Small intestine (tissue), 7 donors: ENCODE measurements at regions not wholly inside any gene's neighbourhood (a gene's known extent, or its start where the extent isn't known, plus 50 kb on each side); places are given as distances from the start of the nearest gene placed in this dataset.
"Not testable (repeated sequence)": the region's sequence is repeated elsewhere in the genome, so short reads cannot be mapped to it uniquely, and the experiment has no call there.

Experiments
- DNase-seq, 2 donors: peaks; one replicate each; pipeline versions ENCODE4 v3.0.0 to v3.0.0-alpha.2; 2013
- FAIRE-seq: peaks from 2 replicates; lab custom pipeline; 2012; peaks lifted over from hg19 to GRCh38; lab: Jason Lieb, UNC
- H3K27ac ChIP-seq, 3 donors: one replicate each; pipeline ENCODE4 v1.5.1; 2013; ENCODE audit warnings: low read length in 2 of 3, mild to moderate bottlenecking in 2 of 3, control low read depth in 1 of 3, inconsistent platforms in 1 of 3, low read depth in 1 of 3, moderate library complexity in 1 of 3
- H3K27me3 ChIP-seq, 3 donors: one replicate each; pipeline ENCODE4 v1.6.1; 2013; ENCODE audit warnings: low read length in 3 of 3, inconsistent platforms in 1 of 3; ENCODE audit not compliant: control insufficient read depth in 3 of 3, insufficient read depth in 3 of 3
- H3K36me3 ChIP-seq, 3 donors: one replicate each; pipeline ENCODE4 v1.6.1; 2013; ENCODE audit warnings: low read length in 3 of 3, inconsistent platforms in 1 of 3, low read depth in 1 of 3, mild to moderate bottlenecking in 1 of 3, moderate library complexity in 1 of 3; ENCODE audit not compliant: control insufficient read depth in 3 of 3, insufficient read depth in 2 of 3
- H3K4me1 ChIP-seq, 3 donors: one replicate each; pipeline ENCODE4 v1.6.1; 2013; ENCODE audit warnings: low read length in 2 of 3, inconsistent platforms in 1 of 3, low read depth in 1 of 3, mild to moderate bottlenecking in 1 of 3, moderate library complexity in 1 of 3; ENCODE audit not compliant: control insufficient read depth in 3 of 3, insufficient read depth in 2 of 3
- H3K4me3 ChIP-seq, 3 donors: one replicate each; pipeline ENCODE4 v1.5.1; 2013; ENCODE audit warnings: low read length in 3 of 3, control low read depth in 1 of 3, inconsistent platforms in 1 of 3, low read depth in 1 of 3, mild to moderate bottlenecking in 1 of 3, moderate library complexity in 1 of 3
- H3K9me3 ChIP-seq, 2 donors: one replicate each; pipeline ENCODE4 v1.6.1; 2013; ENCODE audit warnings: low read depth in 1 of 2, low read length in 1 of 2; ENCODE audit not compliant: control insufficient read depth in 2 of 2, insufficient read depth in 1 of 2
- WGBS, 3 donors: extraction: QIAGEN DNeasy Blood & Tissue Kit; methylation state at CpG; one replicate each; pipeline ENCODE4 v1.1.7; 2013; 5-methylcytosine and 5-hydroxymethylcytosine counted together
- donor health status: healthy with polysubstance abuse.
- donor health status: control.
- donor health status: control.
- donor health status: Bipolar disorder and iron deficiency.
- donor health status: healthy.

DNA sequence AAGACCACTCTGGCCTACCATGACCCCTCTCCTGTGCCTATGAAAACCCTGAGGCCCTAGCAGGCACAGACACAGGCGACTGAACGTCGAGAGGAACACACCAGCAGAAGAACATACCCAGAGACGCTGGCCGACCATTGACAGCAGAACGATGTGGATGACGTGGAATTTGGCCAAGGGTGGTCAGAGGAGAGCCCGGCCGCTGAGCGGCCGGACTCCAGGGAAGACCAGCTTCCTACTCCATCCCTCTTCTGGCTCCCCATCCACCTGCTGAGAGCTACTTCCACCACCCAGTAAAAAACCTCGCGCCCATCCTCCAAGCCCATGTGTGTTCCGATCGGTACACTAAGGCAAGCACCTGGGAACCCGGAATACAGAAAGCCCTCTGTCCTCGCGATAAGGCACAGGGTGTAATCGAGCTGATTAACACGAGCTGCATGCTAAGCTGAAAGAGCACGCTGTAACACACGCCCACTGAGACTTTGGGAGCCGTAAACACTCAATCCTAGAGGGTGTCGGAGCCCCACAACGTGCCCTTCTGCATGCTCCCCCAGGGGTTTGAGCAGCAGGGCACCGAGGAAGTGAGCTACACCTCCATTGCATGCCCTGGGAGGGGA, 150.3 kb downstream of the CENPF start:
- FAIRE-seq, result no peak
- DNase-seq, result no peak
- no peaks in the 10 kb centered on the region for H3K4me1 ChIP-seq
- no peak overlapping the region for H3K27ac ChIP-seq
- no peak overlapping the region for H3K4me3 ChIP-seq
- 75 to 86% (median 80%) methylated on average over 26 of the region's 26 CpGs for WGBS, 3 donors
- H3K9me3 ChIP-seq, result peaks cover 0 to 5% of the 10 kb centered on the region in 2 donors
- no peaks in the 10 kb centered on the region for H3K27me3 ChIP-seq
- no peaks in the 10 kb centered on the region for H3K36me3 ChIP-seq

DNA sequence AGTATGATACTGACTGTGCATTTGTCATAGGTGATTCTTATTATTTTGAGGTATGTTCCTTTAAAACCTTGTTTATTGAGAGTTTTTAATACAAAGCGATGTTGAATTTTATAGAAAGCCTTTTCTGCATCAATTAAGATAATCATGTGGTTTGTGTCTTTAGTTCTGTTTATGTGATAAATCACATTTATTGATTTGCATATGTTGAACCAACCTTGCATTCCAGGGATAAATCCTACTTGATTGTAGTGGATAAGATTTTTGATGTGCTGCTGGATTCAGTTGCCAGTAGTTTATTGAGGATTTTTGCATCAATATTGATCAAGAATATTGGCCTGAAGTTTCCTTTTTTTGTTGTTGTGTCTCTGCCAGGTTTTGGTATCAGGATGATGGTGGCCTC, 158.0 kb downstream of the CENPF start:
- H3K36me3 ChIP-seq, result no peaks in the 10 kb centered on the region
- DNase-seq (no peak), FAIRE-seq (no peak)
- H3K4me3 ChIP-seq, result no peak overlapping the region
- H3K27me3 ChIP-seq, result no peaks in the 10 kb centered on the region
- H3K9me3 ChIP-seq, result peaks cover 0 to 9% of the 10 kb centered on the region in 2 donors
- WGBS, 3 donors, result 84 to 90% (median 88%) methylated on average over 1 of the region's 1 CpG
- H3K27ac ChIP-seq, result no peak overlapping the region
- H3K4me1 ChIP-seq, result no peaks in the 10 kb centered on the region

DNA sequence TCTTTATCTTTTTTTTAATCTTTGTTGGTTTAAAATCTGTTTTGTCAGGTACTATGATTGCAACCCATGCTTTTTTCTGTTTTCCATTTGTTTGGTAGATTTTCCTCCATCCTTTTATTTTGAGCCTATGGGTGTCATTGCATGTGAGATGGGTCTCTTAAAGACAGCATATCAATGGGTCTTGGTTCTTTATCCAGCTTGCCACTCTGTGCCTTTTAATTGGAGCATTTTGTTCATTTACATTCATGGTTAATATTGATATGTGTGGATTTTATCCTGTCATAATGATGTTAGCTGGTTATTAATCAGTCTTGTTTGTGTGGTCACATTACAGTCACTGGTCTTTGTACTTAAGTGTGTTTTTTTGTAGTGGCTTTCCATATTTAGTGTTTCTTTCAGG, 159.9 kb downstream of the CENPF start:
- H3K36me3 ChIP-seq, result no peaks in the 10 kb centered on the region
- H3K9me3 ChIP-seq, result peaks cover 0 to 4% of the 10 kb centered on the region in 2 donors
- H3K4me3 ChIP-seq, result no peak overlapping the region
- no peak overlapping the region for H3K27ac ChIP-seq
- DNase-seq, result no peak
- no peak for FAIRE-seq
- no peaks in the 10 kb centered on the region for H3K4me1 ChIP-seq
- no peaks in the 10 kb centered on the region for H3K27me3 ChIP-seq

DNA sequence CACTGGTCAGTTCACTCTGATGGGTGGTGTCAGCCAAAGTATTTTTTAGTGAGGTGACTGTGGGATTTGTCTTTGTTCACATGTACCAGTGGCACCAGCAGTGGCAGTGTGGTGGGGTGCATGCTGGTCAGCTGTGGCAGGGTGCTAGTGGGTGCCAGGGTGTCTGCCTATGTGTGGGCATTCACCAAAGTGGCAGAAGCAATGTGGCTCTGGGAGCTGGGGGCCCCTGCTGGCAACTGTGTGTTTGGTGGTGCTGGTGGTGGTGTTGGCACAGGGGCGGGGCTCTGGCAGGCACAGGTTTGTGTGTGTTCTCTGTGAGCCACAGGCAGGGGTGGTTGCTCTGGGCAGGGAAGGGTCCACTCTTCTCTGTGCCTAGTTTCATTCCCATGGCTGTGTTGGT, 161.5 kb downstream of the CENPF start:
- H3K36me3 ChIP-seq, result no peaks in the 10 kb centered on the region
- peaks cover 0 to 4% of the 10 kb centered on the region in 2 donors for H3K9me3 ChIP-seq
- no peak overlapping the region for H3K4me3 ChIP-seq
- H3K27me3 ChIP-seq, result no peaks in the 10 kb centered on the region
- no peaks in the 10 kb centered on the region for H3K4me1 ChIP-seq
- no peak overlapping the region for H3K27ac ChIP-seq
- WGBS, 3 donors, result 53 to 86% (median 86%) methylated on average over 1 of the region's 1 CpG
- no peak for FAIRE-seq
- DNase-seq, result no peak

- H3K27me3 ChIP-seq, result no peaks in the 10 kb centered on the region
- no peak overlapping the region for H3K4me3 ChIP-seq
- H3K4me1 ChIP-seq, result no peaks in the 10 kb centered on the region
- no peaks in the 10 kb centered on the region for H3K36me3 ChIP-seq
- no peak overlapping the region for H3K27ac ChIP-seq
- DNase-seq, result no peak
- FAIRE-seq, result no peak
- no peaks in the 10 kb centered on the region for H3K9me3 ChIP-seq
Observed at GRCh38 chr1:214767221-214767620, 164.2 kb downstream of the CENPF start.

GRCh38 chr1:214769666-214770065, 166.7 kb downstream of the CENPF start:
- H3K36me3 ChIP-seq, H3K4me1 ChIP-seq, H3K9me3 ChIP-seq, FAIRE-seq, DNase-seq, H3K27me3 ChIP-seq, H3K27ac ChIP-seq, H3K4me3 ChIP-seq: not testable (repeated sequence)

GRCh38 chr1:214777364-214777763, 174.4 kb downstream of the CENPF start:
- DNase-seq, result no peak
- H3K9me3 ChIP-seq, result peaks cover 0 to 2% of the 10 kb centered on the region in 2 donors
- no peak overlapping the region for H3K4me3 ChIP-seq
- no peaks in the 10 kb centered on the region for H3K36me3 ChIP-seq
- H3K4me1 ChIP-seq, result no peaks in the 10 kb centered on the region
- no peak for FAIRE-seq
- H3K27ac ChIP-seq, result no peak overlapping the region
- 83 to 91% (median 88%) methylated on average over 3 of the region's 3 CpGs for WGBS, 3 donors
- no peaks in the 10 kb centered on the region for H3K27me3 ChIP-seq

GRCh38 chr1:214791961-214792360, 189.0 kb downstream of the CENPF start:
- no peak for DNase-seq
- Histone ChIP-seq H3K36me3 (no peaks in the 10 kb centered on the region), H3K27ac (no peak overlapping the region), H3K4me3 (no peak overlapping the region), H3K9me3 (no peaks in the 10 kb centered on the region), H3K27me3 (no peaks in the 10 kb centered on the region), H3K4me1 (no peaks in the 10 kb centered on the region)
- no peak for FAIRE-seq
- 51 to 69% (median 55%) methylated on average over 1 of the region's 1 CpG for WGBS, 3 donors

DNA sequence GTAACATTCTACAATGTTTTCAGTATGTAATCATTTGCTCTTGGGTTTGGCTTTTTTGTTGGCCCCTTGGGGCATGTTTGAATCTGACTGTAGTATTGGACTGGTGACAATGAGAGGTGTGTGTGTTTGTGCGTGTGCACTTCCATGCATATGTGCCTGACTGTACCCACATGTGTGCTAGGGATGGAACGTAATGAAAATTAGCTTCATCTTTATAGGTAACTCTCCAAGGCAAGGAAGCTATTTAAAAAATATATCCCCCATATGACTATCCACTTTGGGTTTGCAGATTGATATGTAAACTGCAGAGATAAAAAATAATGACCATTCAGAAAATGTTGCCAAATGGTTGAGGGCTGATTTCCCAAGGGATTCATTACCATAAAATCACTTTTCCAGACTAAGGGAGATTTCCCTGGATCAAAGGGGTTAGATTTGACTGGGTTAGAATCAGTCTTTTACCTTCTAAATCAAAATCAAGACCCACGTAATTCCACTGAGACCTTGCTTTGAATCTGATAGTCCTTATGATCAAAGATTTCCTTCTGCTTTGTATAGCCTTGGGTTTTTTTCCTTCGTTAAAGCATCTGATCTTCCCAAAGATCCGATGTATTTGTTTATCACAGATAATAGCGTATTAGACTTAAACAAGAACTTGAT, 189.7 kb downstream of the CENPF start:
- Histone ChIP-seq H3K4me3 (no peak overlapping the region), H3K27me3 (no peaks in the 10 kb centered on the region), H3K36me3 (no peaks in the 10 kb centered on the region), H3K9me3 (peaks cover 0 to 3% of the 10 kb centered on the region in 2 donors), H3K27ac (no peak overlapping the region), H3K4me1 (no peaks in the 10 kb centered on the region)
- 72 to 77% (median 75%) methylated on average over 6 of the region's 6 CpGs for WGBS, 3 donors
- FAIRE-seq (no peak), DNase-seq (no peak)
